H1 (cell line): ENCODE measurements at regions not wholly inside any gene's neighbourhood (a gene's known extent, or its start where the extent isn't known, plus 50 kb on each side); places are given as distances from the start of the nearest gene placed in this dataset.

Experiments
- CTCF ChIA-PET: fragments of 300-600 bp; sonication (Branson Sonifier 250); formaldehyde crosslinking; loops from one replicate; lab custom pipeline; 2021; ENCODE audit not compliant: partially characterized antibody; lab: Charles Lee
- POLR2A ChIA-PET: fragments of 300-600 bp; sonication (Branson Sonifier 250); formaldehyde crosslinking; loops from one replicate; lab custom pipeline; 2021; ENCODE audit warnings: inconsistent platforms; ENCODE audit not compliant: partially characterized antibody; lab: Charles Lee
- DNase-seq, 2 experiments: peaks; one replicate each; pipeline versions ENCODE4 v3.0.0 to v3.0.0-alpha.2; 2010 to 2022; ENCODE audit warnings: low spot score in 2 of 2, low read depth in 1 of 2, mixed read lengths in 1 of 2
- FAIRE-seq: peaks from 2 replicates; lab custom pipeline; 2011; peaks lifted over from hg19 to GRCh38; lab: Jason Lieb, UNC
- H2AFZ ChIP-seq: 2 replicates; pipeline ENCODE4 v1.8.1; 2012; ENCODE audit warnings: low read length, inconsistent platforms
- H2AK5ac ChIP-seq: 2 replicates; pipeline ENCODE4 v1.6.1; 2013; ENCODE audit warnings: low read depth, low read length
- H2BK120ac ChIP-seq: replicated peaks from 2 replicates; pipeline ENCODE3; 2013; ENCODE audit warnings: low read depth, low read length, inconsistent platforms
- H2BK12ac ChIP-seq: 2 replicates; pipeline ENCODE4 v1.6.1; 2013; ENCODE audit warnings: low read depth, low read length
- H2BK15ac ChIP-seq: 2 replicates; pipeline ENCODE4 v1.6.1; 2013; ENCODE audit warnings: low read length
- H2BK20ac ChIP-seq: 2 replicates; pipeline ENCODE4 v1.6.1; 2013; ENCODE audit warnings: low read length
- H2BK5ac ChIP-seq: 2 replicates; pipeline ENCODE4 v1.6.1; 2013; ENCODE audit warnings: low read depth, low read length
- H3K14ac ChIP-seq: 2 replicates; pipeline ENCODE4 v1.6.1; 2013; ENCODE audit warnings: inconsistent platforms; ENCODE audit not compliant: insufficient read length
- H3K18ac ChIP-seq: 2 replicates; pipeline ENCODE4 v1.6.1; 2013; ENCODE audit warnings: low read length; ENCODE audit errors: extremely low read depth
- H3K23ac ChIP-seq: 2 replicates; pipeline ENCODE4 v1.6.1; 2013; ENCODE audit warnings: inconsistent platforms; ENCODE audit not compliant: insufficient read length
- H3K23me2 ChIP-seq: 2 replicates; pipeline ENCODE4 v1.6.1; 2013; ENCODE audit warnings: low read depth, low read length
- H3K27ac ChIP-seq: 2 replicates; pipeline ENCODE4 v1.6.1; 2011; ENCODE audit warnings: low read depth, low read length, inconsistent platforms
- H3K27me3 ChIP-seq, 4 experiments: replicated peaks in 1 of 4; 1 replicate in 1 of 4; 2 replicates in 3 of 4; pipeline versions ENCODE4 v1.6.1 to v1.8.1; 2011 to 2013; ENCODE audit warnings: low read length in 3 of 4, mild to moderate bottlenecking in 3 of 4, inconsistent platforms in 2 of 4, mixed read lengths in 2 of 4, moderate library complexity in 1 of 4; ENCODE audit not compliant: control insufficient read depth in 3 of 4, insufficient read depth in 3 of 4; ENCODE audit errors: extremely low read depth in 1 of 4
- H3K36me3 ChIP-seq, 4 experiments: 2 replicates each; pipeline versions ENCODE4 v1.6.1 to v1.8.1; 2011 to 2013; ENCODE audit warnings: mild to moderate bottlenecking in 4 of 4, low read length in 3 of 4, moderate library complexity in 2 of 4, control low read depth in 1 of 4, inconsistent platforms in 1 of 4; ENCODE audit not compliant: insufficient read depth in 4 of 4, control insufficient read depth in 2 of 4
- H3K4ac ChIP-seq: replicated peaks from 2 replicates; pipeline ENCODE3; 2013; ENCODE audit warnings: low read length, low read depth, mixed read lengths, inconsistent platforms; ENCODE audit not compliant: insufficient read length
- H3K4me1 ChIP-seq, 4 experiments: replicated peaks in 1 of 4; 1 replicate in 1 of 4; 2 replicates in 3 of 4; pipeline versions ENCODE4 v1.6.1 to v1.8.1; 2011 to 2013; ENCODE audit warnings: low read length in 3 of 4, inconsistent platforms in 2 of 4, mixed read lengths in 1 of 4; ENCODE audit not compliant: insufficient read depth in 4 of 4, control insufficient read depth in 3 of 4
- H3K4me2 ChIP-seq, 2 experiments: 2 replicates each; pipeline versions ENCODE4 v1.6.1 to v1.8.1; 2011 to 2013; ENCODE audit warnings: low read depth in 2 of 2, low read length in 2 of 2, control low read depth in 1 of 2, inconsistent platforms in 1 of 2, mild to moderate bottlenecking in 1 of 2; ENCODE audit not compliant: insufficient read depth in 1 of 2
- H3K4me3 ChIP-seq, 4 experiments: fragments of 200-600, 300-600 bp in 1 of 4; sonication (generic), shearing (Covaris generic), sonication (Bioruptor Twin) in 1 of 4; 2 replicates each; pipeline versions ENCODE4 v1.5.1 to v1.8.1; 2011 to 2016; ENCODE audit warnings: low read length in 4 of 4, low read depth in 3 of 4, control low read depth in 2 of 4, inconsistent platforms in 2 of 4, mild to moderate bottlenecking in 2 of 4, mixed read lengths in 1 of 4, moderate library complexity in 1 of 4; ENCODE audit not compliant: insufficient read depth in 2 of 4; ENCODE audit errors: extremely low read depth in 1 of 4
- H3K56ac ChIP-seq: replicated peaks from 2 replicates; pipeline ENCODE3; 2013; ENCODE audit warnings: low read depth, mild to moderate bottlenecking, mixed read lengths, low read length, inconsistent platforms; ENCODE audit not compliant: insufficient read length
- H3K79me1 ChIP-seq: 2 replicates; pipeline ENCODE4 v1.6.1; 2013; ENCODE audit warnings: low read depth, low read length, control low read depth
- H3K79me2 ChIP-seq, 2 experiments: 2 replicates each; pipeline versions ENCODE4 v1.6.1 to v1.8.1; 2012 to 2013; ENCODE audit warnings: low read length in 2 of 2, mild to moderate bottlenecking in 2 of 2, inconsistent platforms in 1 of 2; ENCODE audit not compliant: insufficient read depth in 2 of 2, control insufficient read depth in 1 of 2
- H3K9ac ChIP-seq, 4 experiments: replicated peaks in 1 of 4; 1 replicate in 1 of 4; 2 replicates in 3 of 4; pipeline versions ENCODE4 v1.6.1 to v1.8.1; 2011 to 2013; ENCODE audit warnings: low read depth in 3 of 4, low read length in 3 of 4, control low read depth in 2 of 4, mild to moderate bottlenecking in 2 of 4, moderate library complexity in 2 of 4, inconsistent platforms in 1 of 4; ENCODE audit errors: extremely low read depth in 1 of 4
- H3K9me3 ChIP-seq, 2 experiments: 2 replicates each; pipeline versions ENCODE4 v1.6.1 to v1.8.1; 2012 to 2013; ENCODE audit warnings: mild to moderate bottlenecking in 2 of 2, moderate library complexity in 2 of 2, control low read depth in 1 of 2, inconsistent platforms in 1 of 2, low read depth in 1 of 2, low read length in 1 of 2, mixed read lengths in 1 of 2; ENCODE audit not compliant: insufficient read depth in 2 of 2
- H4K20me1 ChIP-seq, 2 experiments: replicated peaks in 1 of 2; 2 replicates each; pipeline versions ENCODE3 to v1.8.1; 2011 to 2013; ENCODE audit warnings: inconsistent platforms in 2 of 2, low read length in 2 of 2, mild to moderate bottlenecking in 1 of 2; ENCODE audit not compliant: insufficient read depth in 2 of 2, control insufficient read depth in 1 of 2
- H4K5ac ChIP-seq: 2 replicates; pipeline ENCODE4 v1.6.1; 2013; ENCODE audit warnings: low read length, low read depth, mixed read lengths, inconsistent platforms; ENCODE audit not compliant: insufficient read length
- H4K8ac ChIP-seq: 2 replicates; pipeline ENCODE4 v1.8.0; 2013; ENCODE audit warnings: mild to moderate bottlenecking, moderate library complexity, low read length, inconsistent platforms; ENCODE audit not compliant: insufficient read depth; ENCODE audit errors: extremely low read depth
- H4K91ac ChIP-seq: replicated peaks from 2 replicates; pipeline ENCODE3; 2013; ENCODE audit warnings: low read length, mixed read lengths, inconsistent platforms; ENCODE audit not compliant: insufficient read length
- ASH2L ChIP-seq: fragments of 200-600, 300-600 bp; sonication (generic); IDR thresholded peaks from one replicate; pipeline ENCODE4 v1.7.1; 2017; ENCODE audit warnings: low read length
- BRCA1 ChIP-seq: IDR thresholded peaks from 2 replicates; pipeline ENCODE4 v1.6.1; 2012; ENCODE audit warnings: low read depth, low read length, improper control_type of control experiment
- CBX5 ChIP-seq: fragments of 300-800, 300-1000 bp; sonication (generic); IDR thresholded peaks from 2 replicates; pipeline ENCODE4 v1.7.1; 2016; ENCODE audit warnings: antibody characterized with exemption, low read length, low read depth
- CHD1 ChIP-seq: IDR thresholded peaks from 2 replicates; pipeline ENCODE4 v1.6.1; 2012; ENCODE audit warnings: low read depth, low read length, improper control_type of control experiment
- CTBP2 ChIP-seq: IDR thresholded peaks from 2 replicates; pipeline ENCODE4 v1.7.0; 2011; ENCODE audit warnings: borderline replicate concordance, mild to moderate bottlenecking, moderate library complexity, mixed read lengths, low read length; ENCODE audit not compliant: insufficient read depth, insufficient read length
- EGR1 ChIP-seq: IDR thresholded peaks from 2 replicates; pipeline ENCODE4 v1.6.1; 2011; ENCODE audit warnings: low read depth, low read length, borderline replicate concordance
- HDAC2 ChIP-seq, 2 experiments: fragments of 300-600 bp in 1 of 2; sonication (generic) in 1 of 2; IDR thresholded peaks; 2 replicates each; pipeline ENCODE4 v1.6.1; 2011 to 2012; ENCODE audit warnings: low read depth in 2 of 2, low read length in 2 of 2, mild to moderate bottlenecking in 2 of 2, moderate library complexity in 2 of 2, borderline replicate concordance in 1 of 2, inconsistent platforms in 1 of 2
- NRF1 ChIP-seq: IDR thresholded peaks from 2 replicates; pipeline ENCODE4 v1.6.1; 2011; ENCODE audit warnings: mild to moderate bottlenecking, low read depth, low read length, improper control_type of control experiment
- PHF8 ChIP-seq: fragments of 200-600 bp; sonication (generic); conservative IDR thresholded peaks from 2 replicates; pipeline ENCODE4 v1.7.1; 2012; ENCODE audit warnings: low read depth, mild to moderate bottlenecking, inconsistent platforms, low read length, moderate library complexity
- RXRA ChIP-seq: IDR thresholded peaks from 2 replicates; pipeline ENCODE4 v1.6.1; 2011; ENCODE audit warnings: low read depth, mild to moderate bottlenecking, low read length, moderate library complexity; ENCODE audit not compliant: insufficient read depth
- SAP30 ChIP-seq: fragments of 300-600 bp; sonication (generic); IDR thresholded peaks from 2 replicates; pipeline ENCODE4 v1.7.1; 2012; ENCODE audit warnings: low read length, moderate library complexity, mild to moderate bottlenecking, inconsistent platforms; ENCODE audit not compliant: insufficient read depth, insufficient replicate concordance
- SIN3A ChIP-seq, 2 experiments: IDR thresholded peaks in 1 of 2; conservative IDR thresholded peaks in 1 of 2; 2 replicates each; pipeline ENCODE4 v1.6.1; 2011 to 2012; ENCODE audit warnings: low read length in 2 of 2, improper control_type of control experiment in 1 of 2, low read depth in 1 of 2, mild to moderate bottlenecking in 1 of 2
- SRF ChIP-seq: IDR thresholded peaks from 2 replicates; pipeline ENCODE4 v1.6.1; 2011; ENCODE audit warnings: mild to moderate bottlenecking, low read depth, low read length, moderate library complexity
- TAF1 ChIP-seq: IDR thresholded peaks from 2 replicates; pipeline ENCODE4 v1.6.1; 2011; ENCODE audit warnings: mild to moderate bottlenecking, low read depth, low read length
- YY1 ChIP-seq: IDR thresholded peaks from 2 replicates; pipeline ENCODE4 v1.6.1; 2011; ENCODE audit warnings: low read depth, mild to moderate bottlenecking, low read length
- WGBS, 2 experiments: shearing (Covaris generic) in 1 of 2; methylation state at CpG; one replicate each; pipeline versions ENCODE4 v1.1.6 to v1.1.7; 2013 to 2015; ENCODE audit warnings: low lambda C conversion rate in 2 of 2, mixed read lengths in 2 of 2, inconsistent platforms in 1 of 2, low coverage in 1 of 2, missing lambda C conversion rate in 1 of 2; ENCODE audit not compliant: insufficient replicate concordance in 2 of 2, insufficient coverage in 1 of 2, insufficient read length in 1 of 2; ENCODE audit errors: extremely low coverage in 1 of 2, missing lambda C conversion rate in 1 of 2; 5-methylcytosine and 5-hydroxymethylcytosine counted together

DNA sequence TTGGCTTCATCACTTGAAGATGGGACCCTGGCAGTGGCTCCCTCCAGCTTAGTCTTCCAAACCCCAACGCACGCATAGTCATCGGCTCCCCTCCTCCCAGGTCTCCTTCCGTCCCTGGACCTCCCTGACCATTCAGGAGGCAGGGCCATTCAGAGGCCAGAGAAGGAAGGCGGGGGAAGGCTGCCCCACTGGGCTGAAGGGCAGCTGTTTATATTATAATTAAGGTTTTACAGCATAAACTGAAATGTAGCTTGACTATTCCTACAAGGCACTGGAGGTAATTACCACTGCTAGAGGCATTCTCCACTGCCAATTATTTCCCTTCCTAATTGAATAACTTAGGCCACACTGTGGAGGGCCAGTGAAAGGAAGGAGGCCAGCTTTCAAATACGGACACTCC, 170.6 kb upstream of the PROX1 start:
- H4K20me1 ChIP-seq: no peaks in the 10 kb centered on the region
- ChIA-PET CTCF (no interaction called here), POLR2A (no interaction called here)
- H3K27me3 ChIP-seq: no peaks in the 10 kb centered on the region; a peak in 1 of 7 replicates
- H4K5ac ChIP-seq: no peak overlapping the region
- no peak overlapping the region for H3K18ac ChIP-seq
- H3K27ac ChIP-seq: no peak overlapping the region
- H3K4ac ChIP-seq: no peak overlapping the region
- H4K8ac ChIP-seq: no peak overlapping the region
- no peak overlapping the region for H3K4me2 ChIP-seq
- H2BK15ac ChIP-seq: no peak overlapping the region
- H2AK5ac ChIP-seq: no peak overlapping the region
- DNase-seq (no peak), FAIRE-seq (no peak)
- H3K9ac ChIP-seq: no peak overlapping the region
- no peak overlapping the region for H4K91ac ChIP-seq
- H3K23me2 ChIP-seq: no peaks in the 10 kb centered on the region
- no peak overlapping the region for H2BK20ac ChIP-seq
- H3K9me3 ChIP-seq: no peaks in the 10 kb centered on the region
- H2AFZ ChIP-seq: no peak overlapping the region
- no peak overlapping the region for H3K23ac ChIP-seq
- no peaks in the 10 kb centered on the region for H3K36me3 ChIP-seq
- no peak overlapping the region for H2BK12ac ChIP-seq
- no peak overlapping the region for H3K4me3 ChIP-seq
- H3K14ac ChIP-seq: no peak overlapping the region
- no peak overlapping the region for H2BK120ac ChIP-seq
- no peaks in the 10 kb centered on the region for H3K79me1 ChIP-seq
- no peak overlapping the region for H2BK5ac ChIP-seq
- H3K4me1 ChIP-seq: no peaks in the 10 kb centered on the region
- H3K79me2 ChIP-seq: no peaks in the 10 kb centered on the region
- H3K56ac ChIP-seq: no peak overlapping the region
- 83% methylated on average over 5 of the region's 6 CpGs; no CpG with 5 or more reads in 1 of the 2 experiments for WGBS, 2 experiments
- TF ChIP-seq SIN3A (conservative IDR thresholded peaks at IDR 0.05 in 1 of 2, IDR thresholded peaks at IDR 0.05 in 1 of 2; ENCODE audit: low read depth in 1 of 2, low read length in 2 of 2) (no peak), PHF8 (no peak), TAF1 (no peak), SRF (no peak), YY1 (no peak), ASH2L (no peak), NRF1 (no peak), CBX5 (no peak), CHD1 (no peak), BRCA1 (no peak), SAP30 (no peak), CTBP2 (no peak), HDAC2 (IDR thresholded peaks at IDR 0.05; ENCODE audit: borderline replicate concordance in 1 of 2, low read depth in 2 of 2, low read length in 2 of 2) (no peak), RXRA (no peak), EGR1 (no peak)
